B cell (primary cell): ENCODE measurements at regions not wholly inside any gene's neighbourhood (a gene's known extent, or its start where the extent isn't known, plus 50 kb on each side); places are given as distances from the start of the nearest gene placed in this dataset.

Experiments used
- ATAC-seq: fragments of 200-7000 bp; cut with Tn5 transposase; one replicate; pipeline ENCODE4 v1.10.0; 2021; ENCODE audit warnings: low read depth, mild to moderate bottlenecking, moderate number of reproducible peaks, moderate library complexity
- CTCF ChIA-PET: fragments of 350-600 bp; sonication (Branson Sonifier 250); formaldehyde crosslinking; loops from one replicate; lab custom pipeline; 2021; ENCODE audit warnings: antibody characterized with exemption, inconsistent platforms; lab: Charles Lee
- POLR2A ChIA-PET: fragments of 350-600 bp; sonication (Branson Sonifier 250); formaldehyde crosslinking; loops from one replicate; lab custom pipeline; 2021; ENCODE audit warnings: antibody characterized with exemption; lab: Charles Lee
- DNase-seq: peaks from one replicate; pipeline ENCODE4 v3.0.0; 2013
- H2AFZ ChIP-seq: 2 replicates; pipeline ENCODE4 v1.6.1; 2012; ENCODE audit warnings: mild to moderate bottlenecking, low read depth, low read length; ENCODE audit not compliant: insufficient read depth, poor library complexity, severe bottlenecking
- H3K27ac ChIP-seq, 2 donors: 1 replicate in 1 of 2; 2 replicates in 1 of 2; pipeline ENCODE4 v1.5.1; 2012 to 2013; ENCODE audit warnings: low read length in 2 of 2, mild to moderate bottlenecking in 2 of 2, moderate library complexity in 1 of 2
- H3K27me3 ChIP-seq, 4 experiments: fragments of 200-600 bp in 1 of 4; sonication (generic) in 1 of 4; replicated peaks in 1 of 4; 1 replicate in 2 of 4; 2 replicates in 2 of 4; pipeline versions ENCODE4 v1.6.1 to v1.7.0; 2013 to 2016; ENCODE audit warnings: low read length in 3 of 4, mild to moderate bottlenecking in 2 of 4, mixed read lengths in 1 of 4, moderate library complexity in 1 of 4; ENCODE audit not compliant: insufficient read depth in 4 of 4, control insufficient read depth in 3 of 4; ENCODE audit errors: control extremely low read depth in 1 of 4
- H3K36me3 ChIP-seq, 2 experiments: replicated peaks in 1 of 2; 1 replicate in 1 of 2; 2 replicates in 1 of 2; pipeline versions ENCODE4 v1.6.1 to v1.7.1; 2013; ENCODE audit warnings: low read length in 1 of 2; ENCODE audit not compliant: insufficient read depth in 2 of 2, control insufficient read depth in 1 of 2; ENCODE audit errors: control extremely low read depth in 1 of 2, extremely low read depth in 1 of 2
- H3K4me1 ChIP-seq, 2 donors: fragments of 200-600 bp in 1 of 2; sonication (generic) in 1 of 2; 1 replicate in 1 of 2; 2 replicates in 1 of 2; pipeline versions ENCODE4 v1.5.1 to v1.6.1; 2013 to 2017; ENCODE audit warnings: low read length in 2 of 2; ENCODE audit not compliant: control insufficient read depth in 2 of 2, insufficient read depth in 2 of 2
- H3K4me2 ChIP-seq: replicated peaks from 2 replicates; pipeline ENCODE3; 2012; ENCODE audit warnings: mild to moderate bottlenecking, low read depth, low read length; ENCODE audit not compliant: poor library complexity, severe bottlenecking
- H3K4me3 ChIP-seq, 5 experiments: fragments of 200-600 bp in 1 of 5; sonication (generic) in 1 of 5; 1 replicate in 3 of 5; 2 replicates in 2 of 5; pipeline versions ENCODE4 v1.5.1 to v1.7.0; 2011 to 2016; ENCODE audit warnings: low read length in 4 of 5, mild to moderate bottlenecking in 4 of 5, low read depth in 2 of 5, control low read depth in 1 of 5, moderate library complexity in 1 of 5; ENCODE audit not compliant: insufficient read depth in 1 of 5; ENCODE audit errors: control extremely low read depth in 1 of 5, extremely low read depth in 1 of 5
- H3K79me2 ChIP-seq: fragments of 200-600 bp; sonication (generic); one replicate; pipeline ENCODE4 v1.6.0; 2016; ENCODE audit warnings: low read length; ENCODE audit not compliant: control insufficient read depth, insufficient read depth
- H3K9ac ChIP-seq: fragments of 200-600 bp; sonication (generic); 2 replicates; pipeline ENCODE4 v1.6.1; 2017; ENCODE audit warnings: mild to moderate bottlenecking, low read length, moderate library complexity
- H3K9me3 ChIP-seq, 3 donors: one replicate each; pipeline versions ENCODE4 v1.6.1 to v1.7.1; 2013; ENCODE audit warnings: low read length in 2 of 3; ENCODE audit not compliant: control insufficient read depth in 2 of 3, insufficient read depth in 1 of 3; ENCODE audit errors: control extremely low read depth in 1 of 3
- H4K20me1 ChIP-seq: 2 replicates; pipeline ENCODE4 v1.6.0; 2012; ENCODE audit warnings: mild to moderate bottlenecking, low read length; ENCODE audit not compliant: insufficient read depth, control insufficient read depth, poor library complexity, severe bottlenecking
- H3K27ac Mint-ChIP-seq: one replicate; pipeline ENCODE4 v1.8.0; 2021; ENCODE audit warnings: mixed read lengths
- H3K27me3 Mint-ChIP-seq: one replicate; pipeline ENCODE4 v1.8.0; 2021; ENCODE audit warnings: mixed read lengths
- H3K4me1 Mint-ChIP-seq: one replicate; pipeline ENCODE4 v1.8.0; 2021; ENCODE audit warnings: mixed read lengths
- H3K4me3 Mint-ChIP-seq: one replicate; pipeline ENCODE4 v1.8.0; 2021; ENCODE audit warnings: mixed read lengths
- H3K9me3 Mint-ChIP-seq: one replicate; pipeline ENCODE4 v1.8.0; 2022; ENCODE audit warnings: mixed read lengths; ENCODE audit not compliant: insufficient read depth
- CTCF ChIP-seq: fragments of 200-600 bp; IDR thresholded peaks from one replicate; pipeline ENCODE4 v1.8.0; 2022; ENCODE audit warnings: antibody characterized with exemption, mild to moderate bottlenecking
- EZH2 ChIP-seq: IDR thresholded peaks from 2 replicates; pipeline ENCODE4 v1.6.1; 2012; ENCODE audit warnings: borderline replicate concordance, low read depth, mild to moderate bottlenecking, moderate library complexity, low read length; ENCODE audit not compliant: insufficient read depth, poor library complexity, severe bottlenecking
- WGBS: methylation state at CpG from one replicate; pipeline ENCODE4 v1.1.5; 2013; ENCODE audit warnings: missing lambda C conversion rate; ENCODE audit not compliant: insufficient coverage; 5-methylcytosine and 5-hydroxymethylcytosine counted together
- intact Hi-C: fragments of 100-400 bp; cut with micrococcal nuclease; formaldehyde crosslinking; loops from one replicate; pipeline ENCODE4 v1.10.0; 2022

GRCh38 chr16:86735727-86736126 lies 157.4 kb downstream of the FOXL1 start:
- intact Hi-C loops: no loop called here
- no peak for ATAC-seq
- Histone ChIP-seq H3K27me3 (peaks cover 0 to 9% (median 3%) of the 10 kb centered on the region in 4 experiments), H3K27ac (no peak overlapping the region), H3K4me3 (no peak overlapping the region), H3K4me2 (no peak overlapping the region), H4K20me1 (no peaks in the 10 kb centered on the region), H3K9ac (no peak overlapping the region), H3K79me2 (no peaks in the 10 kb centered on the region), H2AFZ (no peak overlapping the region), H3K36me3 (no peaks in the 10 kb centered on the region), H3K9me3 (no peaks in the 10 kb centered on the region), H3K4me1 (no peaks in the 10 kb centered on the region)
- no CpG with 5 or more reads among the region's 2 CpGs for WGBS
- TF ChIP-seq EZH2: no peak
- TF ChIP-seq CTCF: no peak
- no peak overlapping the region for H3K4me3 Mint-ChIP-seq
- no peak overlapping the region for H3K27ac Mint-ChIP-seq
- H3K27me3 Mint-ChIP-seq: peaks cover 36% of the 10 kb centered on the region
- peaks cover 2% of the 10 kb centered on the region for H3K4me1 Mint-ChIP-seq
- no peak for DNase-seq
- POLR2A ChIA-PET: no interaction called here
- H3K9me3 Mint-ChIP-seq: no peaks in the 10 kb centered on the region
- CTCF ChIA-PET: no interaction called here

DNA sequence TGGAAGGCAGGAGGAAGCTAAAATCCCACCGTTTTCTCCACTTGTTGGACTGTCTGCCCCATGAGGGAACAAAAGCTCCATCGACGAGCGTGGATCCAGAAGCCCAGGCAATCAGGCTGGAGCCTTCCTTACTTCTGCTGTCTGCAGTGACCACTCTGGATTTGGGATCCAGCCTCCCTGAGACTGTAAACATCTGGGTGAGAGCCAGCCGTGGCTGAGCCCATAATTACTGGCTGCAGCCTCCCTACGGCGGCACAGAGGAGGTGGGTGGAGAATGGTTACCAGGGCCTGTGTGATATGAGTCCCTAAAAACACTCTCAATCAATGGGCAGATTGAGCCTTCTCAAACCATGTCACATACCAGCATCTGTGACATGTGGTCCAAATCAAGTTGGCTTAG lies 158.2 kb downstream of the FOXL1 start:
- Histone ChIP-seq H3K9me3 (no peaks in the 10 kb centered on the region), H3K79me2 (no peaks in the 10 kb centered on the region), H3K4me3 (no peak overlapping the region), H3K4me2 (no peak overlapping the region), H3K27ac (no peak overlapping the region), H3K36me3 (no peaks in the 10 kb centered on the region), H3K4me1 (no peaks in the 10 kb centered on the region), H3K9ac (no peak overlapping the region), H4K20me1 (no peaks in the 10 kb centered on the region), H2AFZ (no peak overlapping the region), H3K27me3 (peaks cover 0 to 14% (median 3%) of the 10 kb centered on the region in 4 experiments)
- Mint-ChIP-seq H3K4me1 (peaks cover 4% of the 10 kb centered on the region), H3K27me3 (peaks cover 39% of the 10 kb centered on the region), H3K27ac (no peak overlapping the region), H3K4me3 (no peak overlapping the region), H3K9me3 (no peaks in the 10 kb centered on the region)
- TF ChIP-seq CTCF (no peak), EZH2 (no peak)
- ATAC-seq (no peak), DNase-seq (no peak)
- 76% methylated on average over 4 of the region's 7 CpGs for WGBS
- POLR2A ChIA-PET: no interaction called here
- intact Hi-C loops: no loop called here
- CTCF ChIA-PET: no interaction called here
